HEK293 (cell line): ENCODE measurements at regions not wholly inside any gene's neighbourhood (a gene's known extent, or its start where the extent isn't known, plus 50 kb on each side); places are given as distances from the start of the nearest gene placed in this dataset.
A peak's percentile ranks its signal among the peaks of the same experiment; 100 is the strongest.

Experiments used
- CTCF ChIA-PET: fragments of 350-600 bp; formaldehyde crosslinking; extraction: SDS; loops from one replicate; lab custom pipeline; 2021; ENCODE audit warnings: antibody characterized with exemption; lab: Yijun Ruan, JAX
- POLR2A ChIA-PET: fragments of 300-600 bp; formaldehyde crosslinking; extraction: SDS; loops from one replicate; lab custom pipeline; 2020; ENCODE audit warnings: antibody characterized with exemption, inconsistent platforms; lab: Yijun Ruan, JAX
- H3K27ac ChIP-seq: fragments of 200-500 bp; sonication (Bioruptor generic); 2 replicates; pipeline ENCODE4 v1.5.1; 2014; ENCODE audit warnings: low read depth, low read length, control low read depth, inconsistent platforms; ENCODE audit errors: extremely low read depth
- H3K36me3 ChIP-seq, 2 experiments: fragments of 200-500 bp in 1 of 2; sonication (Bioruptor generic) in 1 of 2; 1 replicate in 1 of 2; 2 replicates in 1 of 2; pipeline ENCODE4 v1.5.1; 2014 to 2017; ENCODE audit warnings: inconsistent platforms in 2 of 2, low read length in 2 of 2; ENCODE audit not compliant: control insufficient read depth in 2 of 2, insufficient read depth in 1 of 2
- H3K4me1 ChIP-seq: fragments of 200-500 bp; sonication (Bioruptor generic); 2 replicates; pipeline ENCODE4 v1.5.1; 2014; ENCODE audit warnings: mild to moderate bottlenecking, low read length, inconsistent platforms; ENCODE audit not compliant: control insufficient read depth, insufficient read depth
- H3K4me3 ChIP-seq: 2 replicates; pipeline ENCODE4 v1.5.1; 2011; ENCODE audit warnings: low read depth, mild to moderate bottlenecking, control low read depth, low read length, moderate library complexity
- H3K9me3 ChIP-seq: fragments of 200-500 bp; sonication (Bioruptor generic); 2 replicates; pipeline ENCODE4 v1.5.1; 2014; ENCODE audit warnings: low read depth, low read length, inconsistent platforms; ENCODE audit not compliant: control insufficient read depth, insufficient read depth
- GLIS1 ChIP-seq: fragments of 450-650 bp; formaldehyde crosslinking; IDR thresholded peaks from 2 replicates; pipeline ENCODE4 v1.5.1; 2016; ENCODE audit warnings: missing biosample characterization, missing genetic modification characterization
- KLF10 ChIP-seq: fragments of 450-650 bp; IDR thresholded peaks from 2 replicates; pipeline ENCODE4 v1.5.1; 2018; ENCODE audit warnings: missing biosample characterization, mild to moderate bottlenecking, missing genetic modification characterization
- SCRT2 ChIP-seq: fragments of 450-650 bp; formaldehyde crosslinking; IDR thresholded peaks from 2 replicates; pipeline ENCODE4 v1.5.1; 2016; ENCODE audit warnings: missing biosample characterization, missing genetic modification characterization
- YY2 ChIP-seq: fragments of 450-650 bp; formaldehyde crosslinking; IDR thresholded peaks from 2 replicates; pipeline ENCODE4 v1.5.1; 2016; ENCODE audit warnings: missing biosample characterization, missing genetic modification characterization
- ZBTB11 ChIP-seq: fragments of 450-650 bp; formaldehyde crosslinking; conservative IDR thresholded peaks from 2 replicates; pipeline ENCODE4 v1.5.1; 2016; ENCODE audit warnings: low read depth, missing biosample characterization, missing genetic modification characterization
- ZNF169 ChIP-seq: fragments of 450-650 bp; formaldehyde crosslinking; IDR thresholded peaks from 2 replicates; pipeline ENCODE4 v1.5.1; 2016; ENCODE audit warnings: missing biosample characterization, missing genetic modification characterization
- ZNF211 ChIP-seq: fragments of 450-650 bp; formaldehyde crosslinking; IDR thresholded peaks from 2 replicates; pipeline ENCODE4 v1.5.1; 2016; ENCODE audit warnings: low read depth, missing biosample characterization, missing genetic modification characterization
- ZNF223 ChIP-seq: fragments of 450-650 bp; formaldehyde crosslinking; IDR thresholded peaks from 2 replicates; pipeline ENCODE4 v1.5.1; 2016; ENCODE audit warnings: missing biosample characterization, missing genetic modification characterization
- ZNF341 ChIP-seq: fragments of 450-650 bp; formaldehyde crosslinking; IDR thresholded peaks from 2 replicates; pipeline ENCODE4; 2016; ENCODE audit warnings: low read depth, missing biosample characterization, missing genetic modification characterization
- ZNF354C ChIP-seq: fragments of 450-650 bp; formaldehyde crosslinking; IDR thresholded peaks from 2 replicates; pipeline ENCODE4 v1.5.1; 2016; ENCODE audit warnings: missing biosample characterization, missing genetic modification characterization, low read depth, borderline replicate concordance
- ZNF549 ChIP-seq: fragments of 450-650 bp; IDR thresholded peaks from 2 replicates; pipeline ENCODE4 v1.5.1; 2018; ENCODE audit warnings: missing biosample characterization, missing genetic modification characterization, mild to moderate bottlenecking, inconsistent platforms, moderate library complexity
- ZNF596 ChIP-seq: fragments of 450-650 bp; IDR thresholded peaks from 2 replicates; pipeline ENCODE4 v1.5.0; 2018; ENCODE audit warnings: missing biosample characterization, mild to moderate bottlenecking, missing genetic modification characterization, moderate library complexity
- ZNF626 ChIP-seq: fragments of 450-650 bp; sonication (Bioruptor Pico); formaldehyde crosslinking; IDR thresholded peaks from 2 replicates; pipeline ENCODE4 v1.5.1; 2018; ENCODE audit warnings: missing biosample characterization, missing genetic modification characterization, inconsistent platforms
- ZNF639 ChIP-seq: fragments of 450-650 bp; formaldehyde crosslinking; IDR thresholded peaks from 2 replicates; pipeline ENCODE4 v1.5.1; 2016; ENCODE audit warnings: missing biosample characterization, missing genetic modification characterization
- ZNF660 ChIP-seq: fragments of 450-650 bp; IDR thresholded peaks from 2 replicates; pipeline ENCODE4 v1.5.1; 2018; ENCODE audit warnings: missing biosample characterization, mild to moderate bottlenecking, missing genetic modification characterization
- ZNF843 ChIP-seq: fragments of 450-650 bp; formaldehyde crosslinking; IDR thresholded peaks from 2 replicates; pipeline ENCODE4 v1.5.1; 2016; ENCODE audit warnings: missing biosample characterization, missing genetic modification characterization
- ZSCAN16 ChIP-seq: fragments of 450-650 bp; formaldehyde crosslinking; IDR thresholded peaks from 2 replicates; pipeline ENCODE4 v1.5.1; 2016; ENCODE audit warnings: missing biosample characterization, missing genetic modification characterization

DNA sequence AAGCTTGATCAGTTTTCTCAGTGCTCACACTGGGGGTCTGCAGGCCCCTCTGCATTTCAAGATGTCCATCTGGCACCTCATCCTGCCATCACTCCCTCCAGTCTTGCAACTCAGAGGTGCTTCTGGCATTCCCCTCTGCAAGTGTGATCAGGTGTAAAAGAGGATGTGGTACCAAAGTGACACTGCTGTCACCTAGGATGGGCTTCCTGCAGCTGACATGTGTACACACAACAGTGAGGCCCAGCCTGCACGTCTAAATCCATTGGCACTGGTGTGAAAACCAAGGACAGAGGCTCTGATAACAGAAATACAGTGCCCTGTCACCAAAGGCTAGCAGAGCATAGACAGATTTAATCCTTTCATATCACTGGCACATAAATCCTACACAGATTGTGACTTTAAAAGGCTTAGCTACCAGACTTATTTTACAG, 162.5 kb upstream of the CELF2 start:
- ChIA-PET CTCF (no interaction called here), POLR2A (no interaction called here)
- Histone ChIP-seq H3K36me3 (no peaks in the 10 kb centered on the region), H3K27ac (no peak overlapping the region), H3K9me3 (no peaks in the 10 kb centered on the region), H3K4me3 (no peak overlapping the region), H3K4me1 (no peaks in the 10 kb centered on the region)
- TF ChIP-seq ZNF596 (tag by site-specific recombination) (no peak), ZSCAN16 (tag by site-specific recombination) (0 out of 2 replicates have a peak, but pooled peaks have one; percentile 15), GLIS1 (no peak), ZNF660 (tag by site-specific recombination) (no peak)

- POLR2A ChIA-PET = no interaction called here
Measured at GRCh38 chr10:10860455-10860976, 157.2 kb upstream of the CELF2 start.

DNA sequence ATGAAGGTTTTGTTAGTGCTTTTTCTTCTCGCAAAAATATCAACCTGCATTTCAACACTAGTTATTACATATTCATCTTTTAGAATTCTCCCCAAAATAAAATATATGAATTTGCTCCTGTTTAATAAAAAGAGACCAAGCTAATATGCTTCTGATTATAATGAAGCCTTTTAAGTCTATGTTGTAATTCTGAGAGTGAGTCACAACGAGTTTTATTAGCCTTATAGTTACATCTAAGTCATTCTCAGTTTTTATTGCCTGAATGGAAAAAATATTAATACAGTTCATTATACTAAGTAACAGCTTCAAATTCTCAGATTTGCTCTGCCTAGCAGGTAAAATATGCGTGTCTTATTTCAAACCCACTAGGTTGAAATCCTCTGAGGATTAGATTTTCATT, 152.4 kb upstream of the CELF2 start:
- Histone ChIP-seq H3K36me3 (no peaks in the 10 kb centered on the region), H3K4me1 (no peaks in the 10 kb centered on the region), H3K9me3 (no peaks in the 10 kb centered on the region), H3K4me3 (no peak overlapping the region), H3K27ac (no peak overlapping the region)
- POLR2A ChIA-PET = no interaction called here
- CTCF ChIA-PET = no interaction called here
- TF ChIP-seq ZNF354C = no peak
- no peak for TF ChIP-seq ZNF169 (tag by site-specific recombination)
- TF ChIP-seq ZNF843 (tag by site-specific recombination) = no peak
- TF ChIP-seq ZNF341 (tag by site-specific recombination) = no peak
- no peak for TF ChIP-seq ZNF211 (tag by site-specific recombination)
- no peak for TF ChIP-seq ZNF626 (tag by site-specific recombination)
- no peak for TF ChIP-seq SCRT2 (tag by site-specific recombination)
- no peak for TF ChIP-seq ZBTB11 (tag by site-specific recombination)

More at GRCh38 chr10:10860455-10860976, 157.2 kb upstream of the CELF2 start:
- CTCF ChIA-PET = no interaction called here
- H3K27ac ChIP-seq = no peak overlapping the region
- no peaks in the 10 kb centered on the region for H3K36me3 ChIP-seq
- no peaks in the 10 kb centered on the region for H3K9me3 ChIP-seq
- H3K4me1 ChIP-seq = no peaks in the 10 kb centered on the region
- TF ChIP-seq ZNF549 (peak; percentile 90), YY2 (tag by site-specific recombination) (no peak), ZNF223 (tag by site-specific recombination) (no peak), ZNF639 (tag by site-specific recombination) (no peak), KLF10 (tag by site-specific recombination) (no peak)
- TF ChIP-seq, all 188 proteins: peak for 1
- H3K4me3 ChIP-seq = no peak overlapping the region
